ENCODE measurements at regions not wholly inside any gene's neighbourhood (a gene's known extent, or its start where the extent isn't known, plus 50 kb on each side); places are given as distances from the start of the nearest gene placed in this dataset.
"Not testable (repeated sequence)": the region's sequence is repeated elsewhere in the genome, so short reads cannot be mapped to it uniquely, and the experiment has no call there.

GRCh38 chr6:90900034-90900433 is 313.2 kb upstream of the MAP3K7 start:
- Histone ChIP-seq H3K36me3 (ENCODE audit: control insufficient read depth, insufficient read depth, low read length) (no peaks in the 10 kb centered on the region), H3K27me3 (ENCODE audit: control insufficient read depth, insufficient read depth, low read length) (no peaks in the 10 kb centered on the region), H3K9ac (ENCODE audit: low read length) (no peak overlapping the region), H3K4me3 (ENCODE audit: low read length) (no peak overlapping the region), H3K4me1 (ENCODE audit: control insufficient read depth, insufficient read depth, low read length) (no peaks in the 10 kb centered on the region), H3K27ac (ENCODE audit: low read depth, low read length) (no peak overlapping the region)

- H3K4me1 ChIP-seq (ENCODE audit: control insufficient read depth, insufficient read depth, low read length) = no peaks in the 10 kb centered on the region
- H3K36me3 ChIP-seq (ENCODE audit: control insufficient read depth, insufficient read depth, low read length) = no peaks in the 10 kb centered on the region
- H3K27ac ChIP-seq (ENCODE audit: low read depth, low read length) = no peak overlapping the region
- no peak overlapping the region for H3K9ac ChIP-seq (ENCODE audit: low read length)
- H3K4me3 ChIP-seq (ENCODE audit: low read length) = no peak overlapping the region
- H3K27me3 ChIP-seq (ENCODE audit: control insufficient read depth, insufficient read depth, low read length) = no peaks in the 10 kb centered on the region
Measured at GRCh38 chr6:90898763-90899162, 311.9 kb upstream of the MAP3K7 start.

- H3K27me3 ChIP-seq (ENCODE audit: control insufficient read depth, insufficient read depth, low read length) = no peaks in the 10 kb centered on the region
- H3K36me3 ChIP-seq (ENCODE audit: control insufficient read depth, insufficient read depth, low read length) = no peaks in the 10 kb centered on the region
- H3K27ac ChIP-seq (ENCODE audit: low read depth, low read length) = no peak overlapping the region
- H3K4me1 ChIP-seq (ENCODE audit: control insufficient read depth, insufficient read depth, low read length) = no peaks in the 10 kb centered on the region
- no peak overlapping the region for H3K4me3 ChIP-seq (ENCODE audit: low read length)
- H3K9ac ChIP-seq (ENCODE audit: low read length) = no peak overlapping the region
Measured at GRCh38 chr6:90896075-90896547, 309.2 kb upstream of the MAP3K7 start.

GRCh38 chr6:90895299-90896074 is 308.6 kb upstream of the MAP3K7 start:
- Histone ChIP-seq H3K36me3 (ENCODE audit: control insufficient read depth, insufficient read depth, low read length) (no peaks in the 10 kb centered on the region), H3K4me3 (ENCODE audit: low read length) (no peak overlapping the region), H3K27me3 (ENCODE audit: control insufficient read depth, insufficient read depth, low read length) (no peaks in the 10 kb centered on the region), H3K4me1 (ENCODE audit: control insufficient read depth, insufficient read depth, low read length) (no peaks in the 10 kb centered on the region), H3K9ac (ENCODE audit: low read length) (no peak overlapping the region), H3K27ac (ENCODE audit: low read depth, low read length) (no peak overlapping the region)

GRCh38 chr6:90894285-90895130 is 307.6 kb upstream of the MAP3K7 start:
- Histone ChIP-seq H3K9ac (ENCODE audit: low read length) (no peak overlapping the region), H3K36me3 (ENCODE audit: control insufficient read depth, insufficient read depth, low read length) (no peaks in the 10 kb centered on the region), H3K27ac (ENCODE audit: low read depth, low read length) (no peak overlapping the region), H3K27me3 (ENCODE audit: control insufficient read depth, insufficient read depth, low read length) (no peaks in the 10 kb centered on the region), H3K4me3 (ENCODE audit: low read length) (no peak overlapping the region), H3K4me1 (ENCODE audit: control insufficient read depth, insufficient read depth, low read length) (no peaks in the 10 kb centered on the region)

GRCh38 chr6:90893400-90893799 is 306.5 kb upstream of the MAP3K7 start:
- H3K9ac ChIP-seq (ENCODE audit: low read length) = no peak overlapping the region
- no peak overlapping the region for H3K27ac ChIP-seq (ENCODE audit: low read depth, low read length)
- H3K36me3 ChIP-seq (ENCODE audit: control insufficient read depth, insufficient read depth, low read length) = no peaks in the 10 kb centered on the region
- no peaks in the 10 kb centered on the region for H3K4me1 ChIP-seq (ENCODE audit: control insufficient read depth, insufficient read depth, low read length)
- H3K4me3 ChIP-seq (ENCODE audit: low read length) = no peak overlapping the region
- H3K27me3 ChIP-seq (ENCODE audit: control insufficient read depth, insufficient read depth, low read length) = no peaks in the 10 kb centered on the region

- Histone ChIP-seq H3K4me1 (ENCODE audit: control insufficient read depth, insufficient read depth, low read length) (no peaks in the 10 kb centered on the region), H3K36me3 (ENCODE audit: control insufficient read depth, insufficient read depth, low read length) (no peaks in the 10 kb centered on the region), H3K27ac (ENCODE audit: low read depth, low read length) (no peak overlapping the region), H3K9ac (ENCODE audit: low read length) (no peak overlapping the region), H3K4me3 (ENCODE audit: low read length) (no peak overlapping the region), H3K27me3 (ENCODE audit: control insufficient read depth, insufficient read depth, low read length) (no peaks in the 10 kb centered on the region)
Measured at GRCh38 chr6:90892271-90892670, 305.4 kb upstream of the MAP3K7 start.

GRCh38 chr6:90891355-90891754 is 304.5 kb upstream of the MAP3K7 start:
- H3K9ac ChIP-seq (ENCODE audit: low read length) = no peak overlapping the region

GRCh38 chr6:90890683-90891330 is 303.9 kb upstream of the MAP3K7 start:
- Histone ChIP-seq H3K36me3 (ENCODE audit: control insufficient read depth, insufficient read depth, low read length) (no peaks in the 10 kb centered on the region), H3K27me3 (ENCODE audit: control insufficient read depth, insufficient read depth, low read length) (no peaks in the 10 kb centered on the region), H3K4me1 (ENCODE audit: control insufficient read depth, insufficient read depth, low read length) (no peaks in the 10 kb centered on the region), H3K9ac (ENCODE audit: low read length) (no peak overlapping the region), H3K27ac (ENCODE audit: low read depth, low read length) (no peak overlapping the region), H3K4me3 (ENCODE audit: low read length) (no peak overlapping the region)

More at GRCh38 chr6:90891355-90891754, 304.5 kb upstream of the MAP3K7 start:
- Histone ChIP-seq H3K4me1 (ENCODE audit: control insufficient read depth, insufficient read depth, low read length) (no peaks in the 10 kb centered on the region), H3K27ac (ENCODE audit: low read depth, low read length) (no peak overlapping the region), H3K4me3 (ENCODE audit: low read length) (no peak overlapping the region), H3K36me3 (ENCODE audit: control insufficient read depth, insufficient read depth, low read length) (no peaks in the 10 kb centered on the region), H3K27me3 (ENCODE audit: control insufficient read depth, insufficient read depth, low read length) (no peaks in the 10 kb centered on the region)

GRCh38 chr6:90887764-90888163 is 300.9 kb upstream of the MAP3K7 start:
- Histone ChIP-seq H3K27me3 (ENCODE audit: control insufficient read depth, insufficient read depth, low read length) (no peaks in the 10 kb centered on the region), H3K36me3 (ENCODE audit: control insufficient read depth, insufficient read depth, low read length) (no peaks in the 10 kb centered on the region), H3K4me3 (ENCODE audit: low read length) (no peak overlapping the region), H3K4me1 (ENCODE audit: control insufficient read depth, insufficient read depth, low read length) (no peaks in the 10 kb centered on the region), H3K27ac (ENCODE audit: low read depth, low read length) (no peak overlapping the region), H3K9ac (ENCODE audit: low read length) (no peak overlapping the region)

- Histone ChIP-seq H3K4me3 (ENCODE audit: low read length) (no peak overlapping the region), H3K27ac (ENCODE audit: low read depth, low read length) (no peak overlapping the region), H3K9ac (ENCODE audit: low read length) (no peak overlapping the region), H3K27me3 (ENCODE audit: control insufficient read depth, insufficient read depth, low read length) (no peaks in the 10 kb centered on the region), H3K36me3 (ENCODE audit: control insufficient read depth, insufficient read depth, low read length) (no peaks in the 10 kb centered on the region), H3K4me1 (ENCODE audit: control insufficient read depth, insufficient read depth, low read length) (no peaks in the 10 kb centered on the region)
Measured at GRCh38 chr6:90885611-90886056, 298.8 kb upstream of the MAP3K7 start.

- H3K27me3 ChIP-seq (ENCODE audit: control insufficient read depth, insufficient read depth, low read length); H3K27ac ChIP-seq (ENCODE audit: low read depth, low read length): not testable (repeated sequence)
Measured at GRCh38 chr6:90885137-90885536, 298.3 kb upstream of the MAP3K7 start.

More at GRCh38 chr6:90885137-90885536, 298.3 kb upstream of the MAP3K7 start:
- not testable (repeated sequence) for H3K4me3 ChIP-seq (ENCODE audit: low read length); H3K36me3 ChIP-seq (ENCODE audit: control insufficient read depth, insufficient read depth, low read length); H3K9ac ChIP-seq (ENCODE audit: low read length); H3K4me1 ChIP-seq (ENCODE audit: control insufficient read depth, insufficient read depth, low read length)

Measured in rectal smooth muscle tissue (tissue), 1 donor.